IMR-90 (cell line): ENCODE measurements at regions not wholly inside any gene's neighbourhood (a gene's known extent, or its start where the extent isn't known, plus 50 kb on each side); places are given as distances from the start of the nearest gene placed in this dataset.

Source experiments
- BHLHE40 ChIP-seq: fragments of 150-350 bp; IDR thresholded peaks from 2 replicates; pipeline ENCODE4 v1.6.1; 2016; ENCODE audit warnings: mild to moderate bottlenecking, low read depth, low read length
- CEBPB ChIP-seq: IDR thresholded peaks from 2 replicates; pipeline ENCODE4 v1.6.1; 2012; ENCODE audit warnings: low read depth, low read length, improper control_type of control experiment
- CHD1 ChIP-seq: IDR thresholded peaks from 2 replicates; pipeline ENCODE4 v1.6.1; 2012; ENCODE audit warnings: low read depth, low read length, improper control_type of control experiment
- CTCF ChIP-seq: conservative IDR thresholded peaks from 2 replicates; pipeline ENCODE4 v1.5.1; 2012; ENCODE audit warnings: mild to moderate bottlenecking, low read depth, low read length, improper control_type of control experiment
- MAFK ChIP-seq: IDR thresholded peaks from 2 replicates; pipeline ENCODE4 v1.6.1; 2012; ENCODE audit warnings: low read depth, low read length, improper control_type of control experiment
- MAZ ChIP-seq: IDR thresholded peaks from 2 replicates; pipeline ENCODE4 v1.6.1; 2012; ENCODE audit warnings: low read depth, mild to moderate bottlenecking, low read length, improper control_type of control experiment, moderate library complexity, borderline replicate concordance
- MXI1 ChIP-seq: IDR thresholded peaks from 2 replicates; pipeline ENCODE4 v1.6.1; 2012; ENCODE audit warnings: low read depth, mild to moderate bottlenecking, low read length, moderate library complexity, borderline replicate concordance
- NFE2L2 ChIP-seq: fragments of 150-350 bp; IDR thresholded peaks from 2 replicates; pipeline ENCODE4 v1.6.1; 2016; ENCODE audit warnings: low read depth, mild to moderate bottlenecking, low read length
- POLR2A ChIP-seq: IDR thresholded peaks from 2 replicates; pipeline ENCODE4 v1.6.1; 2012; ENCODE audit warnings: mild to moderate bottlenecking, low read depth, low read length
- RAD21 ChIP-seq: IDR thresholded peaks from 2 replicates; pipeline ENCODE4 v1.6.1; 2012; ENCODE audit warnings: low read length, improper control_type of control experiment
- RCOR1 ChIP-seq: IDR thresholded peaks from 2 replicates; pipeline ENCODE4 v1.6.1; 2012; ENCODE audit warnings: mild to moderate bottlenecking, low read length, improper control_type of control experiment; ENCODE audit not compliant: insufficient replicate concordance
- SMC3 ChIP-seq: fragments of 150-350 bp; IDR thresholded peaks from 2 replicates; pipeline ENCODE4 v1.6.1; 2016; ENCODE audit warnings: low read depth, mild to moderate bottlenecking, antibody characterized with exemption, low read length, moderate library complexity
- TF ChIP-seq, protein P1 (sequence below): fragments of 150-350 bp; IDR thresholded peaks from 2 replicates; pipeline ENCODE4 v1.6.1; 2016; ENCODE audit warnings: low read depth, mild to moderate bottlenecking, low read length, moderate library complexity, borderline replicate concordance
- TF ChIP-seq, protein P2 (sequence below): fragments of 150-350 bp; IDR thresholded peaks from 2 replicates; pipeline ENCODE4 v1.6.1; 2017; ENCODE audit warnings: mild to moderate bottlenecking, antibody characterized with exemption, low read length, low read depth

DNA sequence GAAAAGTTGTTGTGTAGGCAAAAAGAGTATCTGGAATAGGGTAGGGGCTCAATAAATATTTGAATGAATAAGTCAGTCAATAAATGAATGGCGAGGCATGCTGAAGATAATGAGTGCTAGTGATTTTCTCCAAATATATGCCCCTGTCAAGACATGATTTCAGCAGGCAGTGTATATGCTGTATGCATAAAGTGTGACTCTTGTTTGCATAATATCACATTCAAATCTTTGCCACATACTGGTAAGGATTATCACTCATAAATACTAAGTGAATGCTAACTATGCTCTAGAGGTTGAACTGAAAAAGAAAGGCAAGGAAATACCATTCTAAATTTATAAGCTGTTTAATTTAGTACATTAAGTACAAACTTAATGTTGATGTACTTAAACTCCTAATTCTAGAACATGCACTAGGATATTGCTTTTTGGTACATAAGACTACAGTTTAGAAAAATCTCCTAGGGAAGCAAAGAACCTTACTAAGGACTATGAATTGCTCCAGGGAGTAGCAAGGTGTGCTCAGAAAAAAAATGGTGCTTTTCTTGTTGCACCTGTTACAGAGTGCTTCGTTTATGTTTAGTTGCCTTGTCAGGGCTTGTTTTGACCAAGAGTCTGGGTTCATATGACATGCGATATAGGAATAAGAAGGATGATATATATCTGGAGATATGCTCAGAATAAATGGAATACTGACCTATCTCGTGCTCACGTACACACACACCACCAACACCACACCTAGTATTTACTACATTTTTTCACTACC, 224.0 kb upstream of the TANK start:
- TF ChIP-seq CTCF (no peak), MAFK (no peak), RAD21 (no peak), MXI1 (no peak), CHD1 (no peak), CEBPB (no peak), SMC3 (no peak), POLR2A (no peak), MAZ (no peak), BHLHE40 (no peak), RCOR1 (no peak), NFE2L2 (no peak)
- TF ChIP-seq, protein P1, sequence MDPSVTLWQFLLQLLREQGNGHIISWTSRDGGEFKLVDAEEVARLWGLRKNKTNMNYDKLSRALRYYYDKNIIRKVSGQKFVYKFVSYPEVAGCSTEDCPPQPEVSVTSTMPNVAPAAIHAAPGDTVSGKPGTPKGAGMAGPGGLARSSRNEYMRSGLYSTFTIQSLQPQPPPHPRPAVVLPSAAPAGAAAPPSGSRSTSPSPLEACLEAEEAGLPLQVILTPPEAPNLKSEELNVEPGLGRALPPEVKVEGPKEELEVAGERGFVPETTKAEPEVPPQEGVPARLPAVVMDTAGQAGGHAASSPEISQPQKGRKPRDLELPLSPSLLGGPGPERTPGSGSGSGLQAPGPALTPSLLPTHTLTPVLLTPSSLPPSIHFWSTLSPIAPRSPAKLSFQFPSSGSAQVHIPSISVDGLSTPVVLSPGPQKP, result no peak
- TF ChIP-seq, protein P2, sequence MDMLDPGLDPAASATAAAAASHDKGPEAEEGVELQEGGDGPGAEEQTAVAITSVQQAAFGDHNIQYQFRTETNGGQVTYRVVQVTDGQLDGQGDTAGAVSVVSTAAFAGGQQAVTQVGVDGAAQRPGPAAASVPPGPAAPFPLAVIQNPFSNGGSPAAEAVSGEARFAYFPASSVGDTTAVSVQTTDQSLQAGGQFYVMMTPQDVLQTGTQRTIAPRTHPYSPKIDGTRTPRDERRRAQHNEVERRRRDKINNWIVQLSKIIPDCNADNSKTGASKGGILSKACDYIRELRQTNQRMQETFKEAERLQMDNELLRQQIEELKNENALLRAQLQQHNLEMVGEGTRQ, result no peak
